ENCODE measurements at regions not wholly inside any gene's neighbourhood (a gene's known extent, or its start where the extent isn't known, plus 50 kb on each side); places are given as distances from the start of the nearest gene placed in this dataset.

- TF ChIP-seq, protein P1, sequence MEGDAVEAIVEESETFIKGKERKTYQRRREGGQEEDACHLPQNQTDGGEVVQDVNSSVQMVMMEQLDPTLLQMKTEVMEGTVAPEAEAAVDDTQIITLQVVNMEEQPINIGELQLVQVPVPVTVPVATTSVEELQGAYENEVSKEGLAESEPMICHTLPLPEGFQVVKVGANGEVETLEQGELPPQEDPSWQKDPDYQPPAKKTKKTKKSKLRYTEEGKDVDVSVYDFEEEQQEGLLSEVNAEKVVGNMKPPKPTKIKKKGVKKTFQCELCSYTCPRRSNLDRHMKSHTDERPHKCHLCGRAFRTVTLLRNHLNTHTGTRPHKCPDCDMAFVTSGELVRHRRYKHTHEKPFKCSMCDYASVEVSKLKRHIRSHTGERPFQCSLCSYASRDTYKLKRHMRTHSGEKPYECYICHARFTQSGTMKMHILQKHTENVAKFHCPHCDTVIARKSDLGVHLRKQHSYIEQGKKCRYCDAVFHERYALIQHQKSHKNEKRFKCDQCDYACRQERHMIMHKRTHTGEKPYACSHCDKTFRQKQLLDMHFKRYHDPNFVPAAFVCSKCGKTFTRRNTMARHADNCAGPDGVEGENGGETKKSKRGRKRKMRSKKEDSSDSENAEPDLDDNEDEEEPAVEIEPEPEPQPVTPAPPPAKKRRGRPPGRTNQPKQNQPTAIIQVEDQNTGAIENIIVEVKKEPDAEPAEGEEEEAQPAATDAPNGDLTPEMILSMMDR (IDR thresholded peaks at IDR 0.05; ENCODE audit: borderline replicate concordance, extremely low read depth, low read length, poor library complexity, severe bottlenecking): no peak
- TF ChIP-seq EZH2 (IDR thresholded peaks at IDR 0.05; ENCODE audit: borderline replicate concordance, low read depth, low read length, severe bottlenecking): no peak
Measured at GRCh38 chrX:9160698-9161329, 126.9 kb upstream of the FAM9B start.
